Body of pancreas (tissue), 4 donors: ENCODE measurements at regions not wholly inside any gene's neighbourhood (a gene's known extent, or its start where the extent isn't known, plus 50 kb on each side); places are given as distances from the start of the nearest gene placed in this dataset.
A peak's percentile ranks its signal among the peaks of the same experiment; 100 is the strongest.

Experiments
- ATAC-seq: fragments of 150-250 bp; one replicate; pipeline ENCODE4 v1.9.1; 2016
- DNase-seq, 4 donors: peaks; one replicate each; pipeline ENCODE4 v3.0.0-alpha.2; 2019
- H3K27ac ChIP-seq, 4 donors: fragments of 200-600 bp; sonication (generic); 1 replicate in 3 of 4; 2 replicates in 1 of 4; pipeline versions ENCODE4 v1.5.1 to v1.6.1; 2016 to 2019; ENCODE audit warnings: mild to moderate bottlenecking in 1 of 4, mixed read lengths in 1 of 4, moderate library complexity in 1 of 4
- H3K27me3 ChIP-seq, 2 donors: fragments of 200-600 bp; sonication (generic); one replicate each; pipeline ENCODE4 v1.6.0; 2016; ENCODE audit warnings: mild to moderate bottlenecking in 1 of 2
- H3K36me3 ChIP-seq, 2 donors: fragments of 200-600 bp; sonication (generic); replicated peaks in 1 of 2; 2 replicates each; pipeline ENCODE4 v1.5.1; 2016; ENCODE audit warnings: low read depth in 2 of 2; ENCODE audit not compliant: insufficient read depth in 1 of 2
- H3K4me1 ChIP-seq: fragments of 200-600 bp; sonication (generic); one replicate; pipeline ENCODE4 v1.6.0; 2016
- H3K4me3 ChIP-seq, 2 donors: fragments of 200-600 bp; sonication (generic); 1 replicate in 1 of 2; 2 replicates in 1 of 2; pipeline ENCODE4 v1.5.1; 2016 to 2019
- H3K9me3 ChIP-seq, 3 donors: fragments of 200-600 bp; sonication (generic); 1 replicate in 2 of 3; 2 replicates in 1 of 3; pipeline ENCODE4 v1.5.1; 2016
- CTCF ChIP-seq, 7 experiments: fragments of 450-650 bp in 4 of 7; fragments of 200-600 bp in 3 of 7; sonication (generic) in 3 of 7; IDR thresholded peaks; one replicate each; pipeline ENCODE4 v1.5.1; 2016 to 2019; ENCODE audit warnings: antibody characterized with exemption in 7 of 7
- POLR2A ChIP-seq, 3 donors: fragments of 450-650 bp; IDR thresholded peaks; one replicate each; pipeline ENCODE4 v1.6.1; 2016; ENCODE audit warnings: antibody characterized with exemption in 3 of 3, mild to moderate bottlenecking in 2 of 3
- WGBS, 2 donors: methylation state at CpG; one replicate each; pipeline ENCODE4 v1.1.5; 2017; 5-methylcytosine and 5-hydroxymethylcytosine counted together
- intact Hi-C: fragments of 100-400 bp; cut with DNase I; formaldehyde crosslinking; loops from one replicate; pipeline ENCODE4 v1.15.1; 2023

- no peak overlapping the region for H3K27ac ChIP-seq
- 62 to 63% methylated on average over 6 of the region's 6 CpGs for WGBS, 2 donors
- no peaks in the 10 kb centered on the region for H3K27me3 ChIP-seq
- ATAC-seq: no peak
- DNase-seq: no peak
- H3K4me1 ChIP-seq: peaks cover 6% of the 10 kb centered on the region
- TF ChIP-seq POLR2A (IDR thresholded peaks at IDR 0.05): no peak
- TF ChIP-seq CTCF (IDR thresholded peaks at IDR 0.05): no peak
- intact Hi-C loops: no loop called here
- H3K4me3 ChIP-seq: no peak overlapping the region
- no peaks in the 10 kb centered on the region for H3K36me3 ChIP-seq
- no peaks in the 10 kb centered on the region for H3K9me3 ChIP-seq
Measured at GRCh38 chr3:13195374-13195773, 122.1 kb upstream of the IQSEC1 start.

- no peak for TF ChIP-seq CTCF (IDR thresholded peaks at IDR 0.05)
- no peak for TF ChIP-seq POLR2A (IDR thresholded peaks at IDR 0.05)
- DNase-seq: no peak
- 76 to 80% methylated on average over 21 of the region's 22 CpGs for WGBS, 2 donors
- Histone ChIP-seq H3K27me3 (no peaks in the 10 kb centered on the region), H3K9me3 (no peaks in the 10 kb centered on the region), H3K4me3 (no peak overlapping the region), H3K4me1 (peaks cover 6% of the 10 kb centered on the region), H3K36me3 (no peaks in the 10 kb centered on the region), H3K27ac (no peak overlapping the region)
- intact Hi-C loops: no loop called here
- ATAC-seq: no peak
Measured at GRCh38 chr3:13194285-13195209, 121.3 kb upstream of the IQSEC1 start.

- DNase-seq: peak; percentile 27 to 66 (median 51)
- no peak for ATAC-seq
- TF ChIP-seq CTCF (IDR thresholded peaks at IDR 0.05) (no peak), POLR2A (IDR thresholded peaks at IDR 0.05) (no peak)
- Histone ChIP-seq H3K4me1 (peaks cover 6% of the 10 kb centered on the region), H3K9me3 (no peaks in the 10 kb centered on the region), H3K27ac (no peak overlapping the region), H3K36me3 (no peaks in the 10 kb centered on the region), H3K4me3 (no peak overlapping the region), H3K27me3 (no peaks in the 10 kb centered on the region)
- WGBS, 2 donors: 52 to 55% methylated on average over 16 to 17 of the region's 17 CpGs
- intact Hi-C loops: no loop called here
Measured at GRCh38 chr3:13193320-13194284, 120.4 kb upstream of the IQSEC1 start.

DNA sequence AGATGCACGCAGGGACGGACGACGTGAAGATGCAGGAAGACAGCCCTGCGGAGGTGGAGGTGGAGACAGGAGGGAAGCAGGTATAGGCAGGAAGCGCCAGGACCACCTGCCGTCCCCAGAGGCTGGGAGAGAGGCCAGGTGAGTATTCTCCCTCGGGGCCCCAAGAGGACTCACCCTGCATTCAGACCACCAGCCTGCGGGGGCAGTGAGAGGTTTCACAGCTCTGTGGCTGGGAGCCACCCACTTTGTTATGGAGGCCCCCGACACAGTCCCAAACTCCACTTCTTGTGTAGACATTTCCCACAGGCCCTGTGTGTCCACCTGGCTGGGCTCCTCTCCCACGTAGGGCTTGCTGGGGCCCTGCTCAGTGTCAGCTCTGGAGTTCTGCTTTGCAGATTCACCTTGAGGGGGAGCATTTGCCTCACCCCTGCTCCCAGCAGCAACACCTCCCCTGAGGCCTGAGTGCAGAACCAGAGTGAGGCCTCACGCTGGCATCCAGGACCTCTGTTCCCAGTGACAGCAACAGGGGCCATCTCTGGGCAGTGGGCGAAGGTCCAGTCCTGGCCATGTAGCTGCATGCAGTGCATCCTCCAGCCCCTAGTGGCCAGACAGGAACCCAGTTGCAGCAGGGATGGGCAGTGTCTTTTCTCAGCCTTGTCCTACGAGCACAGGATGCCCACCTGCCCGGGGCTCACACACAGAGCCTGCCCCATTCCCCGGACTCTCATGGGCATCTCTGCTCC is 119.4 kb upstream of the IQSEC1 start:
- Histone ChIP-seq H3K27me3 (no peaks in the 10 kb centered on the region), H3K36me3 (no peaks in the 10 kb centered on the region), H3K4me1 (peaks cover 6% of the 10 kb centered on the region), H3K4me3 (no peak overlapping the region), H3K27ac (no peak overlapping the region), H3K9me3 (no peaks in the 10 kb centered on the region)
- TF ChIP-seq CTCF (IDR thresholded peaks at IDR 0.05) (no peak), POLR2A (IDR thresholded peaks at IDR 0.05) (no peak)
- DNase-seq (no peak), ATAC-seq (no peak)
- 82 to 94% methylated on average over 11 to 16 of the region's 16 CpGs for whole genome bisulfite sequencing, 2 donors
- intact Hi-C loops: no loop called here
